ENCODE measurements at regions not wholly inside any gene's neighbourhood (a gene's known extent, or its start where the extent isn't known, plus 50 kb on each side); places are given as distances from the start of the nearest gene placed in this dataset.

- Mint-ChIP-seq H3K9me3 (ENCODE audit: low read depth) (no peaks in the 10 kb centered on the region), H3K27me3 (ENCODE audit: low read depth) (no peaks in the 10 kb centered on the region), H3K4me1 (ENCODE audit: low read depth) (no peaks in the 10 kb centered on the region), H3K4me3 (ENCODE audit: unreplicated experiment) (no peak overlapping the region), H3K27ac (ENCODE audit: unreplicated experiment) (no peak overlapping the region), H3K36me3 (ENCODE audit: low read depth) (no peaks in the 10 kb centered on the region)
- no peak for DNase-seq (ENCODE audit: low spot score)
- TF ChIP-seq CTCF (IDR thresholded peaks at IDR 0.05), result no peak
Measured at GRCh38 chr3:190731596-190731995, 130.9 kb downstream of the GMNC start.

GRCh38 chr3:190728574-190729246 is 133.8 kb downstream of the GMNC start:
- no peaks in the 10 kb centered on the region for H3K36me3 Mint-ChIP-seq (ENCODE audit: low read depth)
- H3K4me3 Mint-ChIP-seq (ENCODE audit: unreplicated experiment), result no peak overlapping the region
- H3K27me3 Mint-ChIP-seq (ENCODE audit: low read depth), result no peaks in the 10 kb centered on the region
- H3K27ac Mint-ChIP-seq (ENCODE audit: unreplicated experiment), result no peak overlapping the region
- DNase-seq (ENCODE audit: low spot score), result no peak
- no peaks in the 10 kb centered on the region for H3K4me1 Mint-ChIP-seq (ENCODE audit: low read depth)
- no peaks in the 10 kb centered on the region for H3K9me3 Mint-ChIP-seq (ENCODE audit: low read depth)
- no peak for TF ChIP-seq CTCF (IDR thresholded peaks at IDR 0.05)

- H3K27ac Mint-ChIP-seq (ENCODE audit: unreplicated experiment), result peak overlapping the region; percentile 62
- peaks cover 49% of the 10 kb centered on the region for H3K4me1 Mint-ChIP-seq (ENCODE audit: low read depth)
- H3K4me3 Mint-ChIP-seq (ENCODE audit: unreplicated experiment), result no peak overlapping the region
- H3K36me3 Mint-ChIP-seq (ENCODE audit: low read depth), result no peaks in the 10 kb centered on the region
- no peaks in the 10 kb centered on the region for H3K27me3 Mint-ChIP-seq (ENCODE audit: low read depth)
- no peak for TF ChIP-seq CTCF (IDR thresholded peaks at IDR 0.05)
- peaks cover 2% of the 10 kb centered on the region for H3K9me3 Mint-ChIP-seq (ENCODE audit: low read depth)
- DNase-seq (ENCODE audit: low spot score), result no peak
Measured at GRCh38 chr3:190722181-190722905, 140.2 kb downstream of the GMNC start.

GRCh38 chr3:190721330-190721729 is 141.2 kb downstream of the GMNC start:
- Mint-ChIP-seq H3K27me3 (ENCODE audit: low read depth) (no peaks in the 10 kb centered on the region), H3K27ac (ENCODE audit: unreplicated experiment) (no peak overlapping the region), H3K4me1 (ENCODE audit: low read depth) (peaks cover 58% of the 10 kb centered on the region), H3K4me3 (ENCODE audit: unreplicated experiment) (no peak overlapping the region), H3K36me3 (ENCODE audit: low read depth) (no peaks in the 10 kb centered on the region), H3K9me3 (ENCODE audit: low read depth) (peaks cover 2% of the 10 kb centered on the region)
- no peak for TF ChIP-seq CTCF (IDR thresholded peaks at IDR 0.05)
- no peak for DNase-seq (ENCODE audit: low spot score)

GRCh38 chr3:190718671-190719070 is 143.8 kb downstream of the GMNC start:
- peak overlapping the region; percentile 76 for H3K27ac Mint-ChIP-seq (ENCODE audit: unreplicated experiment)
- TF ChIP-seq CTCF (IDR thresholded peaks at IDR 0.05), result no peak

More at GRCh38 chr3:190718671-190719070, 143.8 kb downstream of the GMNC start:
- Mint-ChIP-seq H3K4me1 (ENCODE audit: low read depth) (peaks cover 69% of the 10 kb centered on the region), H3K36me3 (ENCODE audit: low read depth) (no peaks in the 10 kb centered on the region), H3K27me3 (ENCODE audit: low read depth) (no peaks in the 10 kb centered on the region), H3K4me3 (ENCODE audit: unreplicated experiment) (peak overlapping the region; percentile 20), H3K9me3 (ENCODE audit: low read depth) (peaks cover 2% of the 10 kb centered on the region)
- DNase-seq (ENCODE audit: low spot score), result no peak
